ENCODE measurements at regions not wholly inside any gene's neighbourhood (a gene's known extent, or its start where the extent isn't known, plus 50 kb on each side); places are given as distances from the start of the nearest gene placed in this dataset.

GRCh38 chr12:13359636-13360035, 163.1 kb downstream of the EMP1 start:
- TF ChIP-seq CTCF (IDR thresholded peaks at IDR 0.05; ENCODE audit: low read depth, low read length, poor library complexity, severe bottlenecking): no peak
- no peak for TF ChIP-seq EZH2phosphoT487 (IDR thresholded peaks at IDR 0.05; ENCODE audit: borderline replicate concordance, low read length)
